ENCODE measurements at regions not wholly inside any gene's neighbourhood (a gene's known extent, or its start where the extent isn't known, plus 50 kb on each side); places are given as distances from the start of the nearest gene placed in this dataset.

- TF ChIP-seq CTCF (IDR thresholded peaks at IDR 0.05) = no peak
- no peak for TF ChIP-seq POLR2AphosphoS5 (IDR thresholded peaks at IDR 0.05)
- TF ChIP-seq POLR2A (IDR thresholded peaks at IDR 0.05) = no peak
These were observed 258.4 kb downstream of the SPRY2 start for GRCh38 chr13:80082396-80083080.

Measured in breast epithelium (tissue), 3 donors.